H9 (cell line): ENCODE measurements at regions not wholly inside any gene's neighbourhood (a gene's known extent, or its start where the extent isn't known, plus 50 kb on each side); places are given as distances from the start of the nearest gene placed in this dataset.

Source experiments
- DNase-seq: peaks from one replicate; pipeline ENCODE4 v3.0.0-alpha.2; 2017
- H2AFZ ChIP-seq: one replicate; pipeline ENCODE4 v1.6.1; 2013; ENCODE audit warnings: mild to moderate bottlenecking, low read length, control low read depth, moderate library complexity
- H2AK5ac ChIP-seq: 2 replicates; pipeline ENCODE4 v1.6.1; 2013; ENCODE audit warnings: low read length, control low read depth, mixed read lengths; ENCODE audit not compliant: insufficient read length
- H2BK120ac ChIP-seq: one replicate; pipeline ENCODE4 v1.6.1; 2013; ENCODE audit warnings: low read depth, mild to moderate bottlenecking, low read length, control low read depth, inconsistent platforms; ENCODE audit not compliant: poor library complexity, severe bottlenecking
- H2BK12ac ChIP-seq: 2 replicates; pipeline ENCODE4 v1.6.1; 2013; ENCODE audit warnings: low read length, control low read depth, mixed read lengths, low read depth; ENCODE audit not compliant: insufficient read length
- H2BK15ac ChIP-seq: 2 replicates; pipeline ENCODE4 v1.6.1; 2013; ENCODE audit warnings: low read depth, low read length, control low read depth
- H2BK20ac ChIP-seq: one replicate; pipeline ENCODE4 v1.6.1; 2013; ENCODE audit warnings: low read depth, mild to moderate bottlenecking, low read length, control low read depth, inconsistent platforms; ENCODE audit not compliant: poor library complexity, severe bottlenecking
- H2BK5ac ChIP-seq: 2 replicates; pipeline ENCODE4 v1.6.1; 2013; ENCODE audit warnings: low read length, control low read depth, mixed read lengths; ENCODE audit not compliant: insufficient read length
- H3K14ac ChIP-seq: 2 replicates; pipeline ENCODE4 v1.6.1; 2013; ENCODE audit warnings: low read length, control low read depth; ENCODE audit not compliant: insufficient read depth
- H3K18ac ChIP-seq: 2 replicates; pipeline ENCODE4 v1.6.1; 2013; ENCODE audit warnings: low read depth, mild to moderate bottlenecking, mixed read lengths, low read length, control low read depth; ENCODE audit not compliant: insufficient read length
- H3K23ac ChIP-seq: 2 replicates; pipeline ENCODE4 v1.6.1; 2013; ENCODE audit warnings: low read length, control low read depth, mixed read lengths, low read depth; ENCODE audit not compliant: insufficient read length
- H3K23me2 ChIP-seq: 2 replicates; pipeline ENCODE4 v1.6.1; 2013; ENCODE audit warnings: low read depth, mild to moderate bottlenecking, mixed read lengths, low read length, control low read depth; ENCODE audit not compliant: insufficient read length, poor library complexity, severe bottlenecking
- H3K27ac ChIP-seq: 2 replicates; pipeline ENCODE4 v1.5.1; 2013; ENCODE audit warnings: low read length, control low read depth, mixed read lengths, low read depth; ENCODE audit not compliant: insufficient read length
- H3K27me3 ChIP-seq: 2 replicates; pipeline ENCODE4 v1.6.1; 2013; ENCODE audit warnings: low read length, control low read depth, inconsistent platforms; ENCODE audit not compliant: insufficient read depth
- H3K4ac ChIP-seq: 2 replicates; pipeline ENCODE4 v1.6.1; 2013; ENCODE audit warnings: low read depth, mild to moderate bottlenecking, control low read depth, inconsistent platforms, low read length, moderate library complexity
- H3K4me1 ChIP-seq: 2 replicates; pipeline ENCODE4 v1.6.1; 2013; ENCODE audit warnings: low read length, control low read depth, inconsistent platforms; ENCODE audit not compliant: insufficient read depth
- H3K4me2 ChIP-seq: 2 replicates; pipeline ENCODE4 v1.6.1; 2013; ENCODE audit warnings: low read length, control low read depth, mixed read lengths; ENCODE audit not compliant: insufficient read length, insufficient read depth
- H3K56ac ChIP-seq: 2 replicates; pipeline ENCODE4 v1.6.1; 2013; ENCODE audit warnings: low read depth, mild to moderate bottlenecking, mixed read lengths, low read length, control low read depth; ENCODE audit not compliant: insufficient read length
- H3K79me1 ChIP-seq: 2 replicates; pipeline ENCODE4 v1.6.1; 2013; ENCODE audit warnings: low read depth, mild to moderate bottlenecking, moderate library complexity, low read length, control low read depth, inconsistent platforms; ENCODE audit not compliant: insufficient read depth, poor library complexity, severe bottlenecking
- H3K79me2 ChIP-seq: 2 replicates; pipeline ENCODE4 v1.6.1; 2013; ENCODE audit warnings: low read length, control low read depth, inconsistent platforms; ENCODE audit not compliant: insufficient read depth
- H3K9ac ChIP-seq: 2 replicates; pipeline ENCODE4 v1.6.1; 2013; ENCODE audit warnings: low read length, control low read depth, mixed read lengths; ENCODE audit not compliant: insufficient read length; ENCODE audit errors: extremely low read depth
- H3K9me3 ChIP-seq: one replicate; pipeline ENCODE4 v1.6.1; 2013; ENCODE audit warnings: low read depth, low read length, inconsistent platforms; ENCODE audit not compliant: control insufficient read depth
- H3T11ph ChIP-seq: one replicate; pipeline ENCODE4 v1.6.1; 2013; ENCODE audit warnings: mild to moderate bottlenecking, low read length, control low read depth, inconsistent platforms
- H4K20me1 ChIP-seq: one replicate; pipeline ENCODE4 v1.6.1; 2013; ENCODE audit not compliant: control insufficient read depth, insufficient read length, insufficient read depth
- H4K5ac ChIP-seq: 2 replicates; pipeline ENCODE4 v1.6.1; 2013; ENCODE audit warnings: low read depth, mild to moderate bottlenecking, mixed read lengths, low read length, control low read depth; ENCODE audit not compliant: insufficient read length
- H4K8ac ChIP-seq: replicated peaks from 2 replicates; pipeline ENCODE4 v1.6.1; 2013; ENCODE audit warnings: low read length, control low read depth, mixed read lengths, low read depth; ENCODE audit not compliant: insufficient read length
- H4K91ac ChIP-seq: 2 replicates; pipeline ENCODE4 v1.6.1; 2013; ENCODE audit warnings: low read depth, mild to moderate bottlenecking, moderate library complexity, mixed read lengths, low read length, control low read depth; ENCODE audit not compliant: insufficient read length
- H3K27ac Mint-ChIP-seq, 3 experiments: 2 replicates in 2 of 3; 3 replicates in 1 of 3; pipeline ENCODE4 v1.8.0; 2020 to 2021; ENCODE audit warnings: mixed read lengths in 3 of 3, mild to moderate bottlenecking in 1 of 3, moderate library complexity in 1 of 3
- H3K27me3 Mint-ChIP-seq: 2 replicates; pipeline ENCODE4 v1.8.0; 2021; ENCODE audit warnings: low read depth, mild to moderate bottlenecking, moderate library complexity, mixed read lengths
- H3K36me3 Mint-ChIP-seq, 3 experiments: 2 replicates in 2 of 3; 3 replicates in 1 of 3; pipeline ENCODE4 v1.8.0; 2020 to 2021; ENCODE audit warnings: low read depth in 3 of 3, mixed read lengths in 3 of 3; ENCODE audit not compliant: insufficient read depth in 1 of 3
- H3K4me1 Mint-ChIP-seq, 2 experiments: 2 replicates each; pipeline ENCODE4 v1.8.0; 2020; ENCODE audit warnings: mixed read lengths in 2 of 2
- H3K4me3 Mint-ChIP-seq, 2 experiments: 2 replicates in 1 of 2; 3 replicates in 1 of 2; pipeline ENCODE4 v1.8.0; 2020 to 2021; ENCODE audit warnings: mild to moderate bottlenecking in 2 of 2, mixed read lengths in 2 of 2, moderate library complexity in 1 of 2
- H3K9me3 Mint-ChIP-seq, 2 experiments: 2 replicates in 1 of 2; 3 replicates in 1 of 2; pipeline ENCODE4 v1.8.0; 2020; ENCODE audit warnings: mild to moderate bottlenecking in 2 of 2, mixed read lengths in 2 of 2, moderate library complexity in 1 of 2
- CTCF ChIP-seq: fragments of 200-600 bp; sonication (generic); conservative IDR thresholded peaks from 3 replicates; pipeline ENCODE4 v1.8.0; 2021; ENCODE audit warnings: antibody characterized with exemption, mild to moderate bottlenecking
- WGBS: extraction: QIAGEN DNeasy Blood & Tissue Kit; methylation state at CpG from one replicate; pipeline ENCODE4 v1.1.7; 2013; ENCODE audit warnings: missing lambda C conversion rate, low lambda C conversion rate, mixed read lengths; ENCODE audit not compliant: insufficient read length; ENCODE audit errors: extremely low coverage; 5-methylcytosine and 5-hydroxymethylcytosine counted together

- Histone ChIP-seq H2BK20ac (no peak overlapping the region), H4K91ac (no peak overlapping the region), H2BK12ac (no peak overlapping the region), H4K8ac (no peak overlapping the region), H3K4ac (no peak overlapping the region), H3K9ac (no peak overlapping the region), H3K27ac (no peak overlapping the region), H3K18ac (no peak overlapping the region), H3K4me2 (no peak overlapping the region), H3K4me1 (no peaks in the 10 kb centered on the region; the same call in 1 of the 2 replicates), H3T11ph (no peak overlapping the region), H3K23ac (no peak overlapping the region), H3K79me1 (no peaks in the 10 kb centered on the region), H2BK5ac (no peak overlapping the region), H3K27me3 (no peaks in the 10 kb centered on the region), H3K79me2 (no peaks in the 10 kb centered on the region), H2BK15ac (no peak overlapping the region), H4K20me1 (no peaks in the 10 kb centered on the region), H2BK120ac (no peak overlapping the region), H3K14ac (no peak overlapping the region; the same call in 1 of the 2 replicates), H2AFZ (no peak overlapping the region), H4K5ac (no peak overlapping the region), H3K9me3 (no peaks in the 10 kb centered on the region), H2AK5ac (no peak overlapping the region), H3K23me2 (no peaks in the 10 kb centered on the region), H3K56ac (no peak overlapping the region)
- Mint-ChIP-seq H3K27ac (no peak overlapping the region), H3K9me3 (peaks cover 6 to 12% of the 10 kb centered on the region in 2 experiments), H3K27me3 (no peaks in the 10 kb centered on the region; the same call in 1 of the 2 replicates), H3K36me3 (peaks cover 0 to 9% (median 3%) of the 10 kb centered on the region in 3 experiments; a peak in 4 of 7 replicates), H3K4me1 (no peaks in the 10 kb centered on the region), H3K4me3 (no peak overlapping the region)
- TF ChIP-seq CTCF = no peak
- no peak for DNase-seq
- WGBS = no CpG with 5 or more reads among the region's 5 CpGs
These were observed 52.6 kb upstream of the ARX start for GRCh38 chrX:25068340-25068739.
